HG02588 (cell line): ENCODE measurements at regions not wholly inside any gene's neighbourhood (a gene's known extent, or its start where the extent isn't known, plus 50 kb on each side); places are given as distances from the start of the nearest gene placed in this dataset.

Experiments
- ATAC-seq: cut with Tn5 transposase; IDR thresholded peaks from one replicate; pipeline ENCODE4 v1.9.1; 2021; ENCODE audit warnings: mild to moderate bottlenecking, moderate library complexity; ENCODE audit not compliant: unreplicated experiment

- no peak for ATAC-seq
Observed at GRCh38 chr1:34406833-34407539, 230.3 kb downstream of the C1orf94 start.

- no peak for ATAC-seq
Observed at GRCh38 chr1:34408011-34408410, 231.3 kb downstream of the C1orf94 start.

- ATAC-seq: no peak
Observed at GRCh38 chr1:34409689-34410229, 233.1 kb downstream of the C1orf94 start.

- no peak for ATAC-seq
Observed at GRCh38 chr1:34412598-34413370, 236.1 kb downstream of the C1orf94 start.

- ATAC-seq: no peak
Observed at GRCh38 chr1:34415140-34415539, 238.4 kb downstream of the C1orf94 start.

GRCh38 chr1:34418166-34418565 lies 241.5 kb downstream of the C1orf94 start:
- no peak for ATAC-seq

GRCh38 chr1:34419663-34420136 lies 243.0 kb downstream of the C1orf94 start:
- no peak for ATAC-seq

- ATAC-seq: no peak
Observed at GRCh38 chr1:34425046-34425445, 248.3 kb downstream of the C1orf94 start.

DNA sequence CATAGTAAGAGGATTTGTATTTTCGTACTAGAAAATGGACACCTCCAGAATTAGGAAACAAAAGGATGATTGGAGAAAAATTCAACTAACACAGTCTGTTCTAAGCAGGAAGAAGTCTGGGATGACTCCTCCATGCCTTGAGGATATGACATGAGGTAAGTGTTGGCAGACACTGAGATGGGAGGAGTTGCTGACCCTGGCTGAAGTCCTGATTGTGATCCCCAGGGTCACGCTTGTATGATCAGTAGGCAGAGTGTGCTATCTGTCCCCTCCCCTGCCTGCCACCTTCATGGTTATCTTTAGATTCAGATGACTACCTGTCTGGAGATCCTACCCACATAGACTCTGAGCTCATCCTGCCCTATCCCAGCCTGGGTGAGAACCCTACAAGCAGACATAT lies 249.1 kb downstream of the C1orf94 start:
- ATAC-seq: no peak

GRCh38 chr1:34426325-34426896 lies 249.7 kb downstream of the C1orf94 start:
- no peak for ATAC-seq

DNA sequence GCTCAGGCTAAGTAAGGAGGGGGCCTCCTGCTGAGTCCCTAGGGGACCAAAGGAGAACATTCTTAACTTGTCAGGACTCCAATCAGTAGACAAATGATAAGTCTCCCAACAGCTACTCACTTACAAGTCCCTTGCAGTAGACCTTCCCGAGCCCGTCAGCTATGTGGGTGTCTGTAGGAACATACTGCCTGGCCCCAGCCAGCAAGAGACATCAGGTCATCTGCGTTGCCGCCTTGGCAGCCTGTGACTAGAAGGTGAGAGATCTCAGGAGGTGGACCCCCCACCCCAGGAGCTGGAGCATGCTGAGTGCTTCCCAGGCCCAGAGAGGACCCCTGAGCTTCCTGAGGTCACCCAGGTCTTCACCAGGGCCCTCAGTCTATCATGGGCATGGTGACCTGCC lies 250.5 kb downstream of the C1orf94 start:
- no peak for ATAC-seq

DNA sequence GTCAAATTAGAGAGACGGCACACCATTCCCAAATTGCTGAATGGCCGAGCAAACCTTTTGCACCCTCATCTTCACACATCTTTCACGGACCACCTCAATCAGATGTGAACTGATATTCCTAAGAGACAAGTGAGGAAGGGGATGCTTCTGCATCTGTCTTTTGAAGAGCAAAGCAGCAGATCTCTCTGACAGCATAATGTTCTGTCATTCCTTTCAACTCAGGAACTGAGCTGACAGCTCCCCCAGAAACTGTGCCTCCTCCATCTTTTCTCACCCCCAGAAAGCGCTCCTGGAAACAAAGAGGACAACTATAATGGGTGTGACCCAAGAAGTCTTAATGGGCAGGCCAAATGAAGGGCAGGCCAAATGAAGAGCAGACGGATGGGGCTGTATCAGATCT lies 256.4 kb downstream of the C1orf94 start:
- ATAC-seq: no peak

GRCh38 chr1:34436836-34437235 lies 260.1 kb downstream of the C1orf94 start:
- ATAC-seq: no peak

DNA sequence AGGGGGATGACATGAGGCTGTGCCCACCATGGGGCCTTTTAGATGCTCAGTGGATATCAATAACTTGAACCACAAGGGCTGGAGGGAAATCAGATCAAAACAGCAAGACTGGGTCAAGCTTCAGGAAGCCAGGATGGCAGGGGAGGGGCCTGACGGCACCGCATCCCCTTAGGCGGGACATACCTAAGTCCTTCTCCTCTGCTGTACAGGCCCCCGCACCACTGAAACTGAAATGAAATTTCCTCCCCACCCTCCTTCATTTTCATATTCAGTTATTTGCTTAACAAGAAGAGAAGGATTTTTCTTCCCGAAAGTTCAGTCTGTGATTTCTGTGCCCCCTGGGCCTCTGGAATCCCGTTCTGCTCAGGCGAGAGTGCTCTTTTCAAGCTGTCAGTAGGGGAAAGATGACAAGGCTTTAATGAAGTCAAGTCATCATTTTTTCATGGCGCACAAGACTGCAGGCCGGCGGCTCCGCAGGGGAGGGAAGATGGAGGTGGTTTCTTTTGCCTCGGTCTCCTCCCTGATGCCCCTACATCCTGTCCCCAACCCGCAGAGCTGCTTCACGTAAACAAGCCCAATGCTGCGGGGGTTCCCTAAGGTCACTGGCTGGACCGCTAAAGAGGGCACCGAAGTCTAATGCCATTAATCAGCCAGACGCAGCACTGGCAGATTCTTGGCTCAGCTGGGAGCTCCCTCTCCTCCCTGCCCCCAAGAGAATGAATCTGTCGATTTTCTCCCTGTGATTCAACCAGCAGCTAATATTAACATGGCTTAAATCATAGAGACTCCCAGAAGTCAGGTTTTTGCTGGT lies 264.8 kb downstream of the C1orf94 start:
- no peak for ATAC-seq

DNA sequence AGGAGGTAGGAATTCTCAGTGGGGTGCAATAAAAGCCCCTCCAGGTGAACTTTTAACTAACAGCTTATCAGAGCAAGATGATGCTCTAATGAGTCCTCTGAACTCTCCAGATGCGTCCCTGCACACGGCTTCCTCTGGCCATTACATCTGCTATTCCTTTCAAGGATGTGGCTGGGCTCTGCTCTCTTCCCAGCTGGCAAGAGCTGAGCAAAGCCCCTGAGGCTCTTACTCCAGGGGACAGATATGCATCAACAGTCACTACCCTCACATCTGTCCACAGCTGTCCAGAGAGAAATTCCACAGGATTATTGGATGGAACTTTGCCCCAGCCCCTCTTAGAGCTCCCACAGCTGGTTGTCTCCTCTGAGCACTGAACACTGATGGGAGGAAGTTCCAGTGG lies 267.8 kb downstream of the C1orf94 start:
- ATAC-seq: no peak

DNA sequence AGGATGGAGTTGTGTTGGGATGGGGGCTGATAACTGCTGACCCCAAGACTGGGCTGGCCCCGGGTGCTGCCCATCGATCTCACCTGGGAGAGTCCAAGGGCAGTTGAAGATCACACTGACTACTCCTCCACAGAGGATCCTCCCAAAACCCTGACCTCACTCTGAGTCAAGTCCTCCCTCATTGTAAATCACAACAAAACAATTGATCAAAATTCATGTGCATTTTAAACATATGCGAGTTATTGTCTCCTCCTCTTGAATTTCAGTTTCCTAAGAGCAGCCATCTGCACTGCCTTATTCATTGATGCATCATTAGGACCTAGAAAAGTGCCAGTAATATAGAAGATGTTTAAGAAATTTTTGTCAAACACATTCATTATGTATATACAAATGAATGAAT lies 273.6 kb downstream of the C1orf94 start:
- no peak for ATAC-seq

DNA sequence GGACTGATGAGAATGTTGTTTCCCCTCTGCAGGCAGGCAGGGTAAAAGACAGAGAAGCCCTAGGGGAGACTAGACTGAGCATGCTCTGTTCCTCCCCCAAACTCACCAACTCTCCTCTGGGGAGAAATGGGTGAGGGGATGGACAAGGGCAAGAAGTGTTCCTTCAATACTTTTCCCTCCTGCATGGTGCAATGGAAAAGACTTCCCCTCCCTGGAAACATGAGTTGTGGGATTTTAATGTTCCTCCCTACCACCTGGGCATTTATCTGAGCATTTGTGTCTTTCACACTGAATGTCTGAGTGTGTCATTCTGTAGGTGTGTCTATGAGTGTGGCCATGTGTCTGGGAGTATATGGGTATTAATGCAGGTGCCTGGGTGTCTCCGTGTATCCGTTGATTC lies 275.7 kb downstream of the C1orf94 start:
- ATAC-seq: no peak

- no peak for ATAC-seq
Observed at GRCh38 chr1:34455121-34455520, 278.4 kb downstream of the C1orf94 start.

- no peak for ATAC-seq
Observed at GRCh38 chr1:34460193-34460592, 283.5 kb downstream of the C1orf94 start.

DNA sequence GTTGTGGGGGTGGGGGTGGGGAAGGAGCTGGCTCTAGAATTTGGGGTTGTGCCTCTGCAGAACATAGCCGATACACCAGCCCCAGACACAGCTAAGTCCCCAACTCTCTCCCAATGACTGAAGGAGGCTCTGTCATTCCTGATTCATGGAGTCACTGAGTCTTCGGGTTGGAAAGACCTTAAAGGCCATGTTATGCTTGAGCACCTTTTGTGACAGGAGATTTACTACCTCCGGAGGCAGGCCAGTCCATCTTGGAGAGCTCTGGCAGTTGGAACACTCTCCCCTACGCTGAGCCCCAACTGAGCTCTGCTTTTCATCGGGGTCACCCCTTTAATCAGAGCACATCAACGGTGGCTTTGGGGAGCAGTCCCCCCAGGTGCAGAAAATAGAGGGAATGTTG lies 284.4 kb upstream of the GJB5 start:
- ATAC-seq: no peak

GRCh38 chr1:34474566-34474965 lies 280.3 kb upstream of the GJB5 start:
- no peak for ATAC-seq
